SK-N-SH treated with all-trans-retinoic acid at 6 μM for 48 hours (cell line): ENCODE measurements at regions not wholly inside any gene's neighbourhood (a gene's known extent, or its start where the extent isn't known, plus 50 kb on each side); places are given as distances from the start of the nearest gene placed in this dataset.

Source experiments
- CSDC2 ChIP-seq: fragments of 250-450 bp; sonication (Bioruptor Pico); IDR thresholded peaks from 2 replicates; pipeline ENCODE4 v1.5.0; 2020; ENCODE audit warnings: mild to moderate bottlenecking, moderate library complexity
- ISL1 ChIP-seq: fragments of 250-450 bp; sonication (Bioruptor Pico); IDR thresholded peaks from 2 replicates; pipeline ENCODE4 v2.1.2; 2022; ENCODE audit warnings: mild to moderate bottlenecking, moderate library complexity
- TF ChIP-seq, protein P1 (sequence below): fragments of 250-450 bp; sonication (Bioruptor Pico); IDR thresholded peaks from 2 replicates; pipeline ENCODE4 v1.8.0; 2021; ENCODE audit warnings: low read depth, mild to moderate bottlenecking, moderate library complexity, borderline replicate concordance

GRCh38 chr9:65411336-65411735 lies 126.3 kb upstream of the FOXD4L5 start:
- TF ChIP-seq, protein P1, sequence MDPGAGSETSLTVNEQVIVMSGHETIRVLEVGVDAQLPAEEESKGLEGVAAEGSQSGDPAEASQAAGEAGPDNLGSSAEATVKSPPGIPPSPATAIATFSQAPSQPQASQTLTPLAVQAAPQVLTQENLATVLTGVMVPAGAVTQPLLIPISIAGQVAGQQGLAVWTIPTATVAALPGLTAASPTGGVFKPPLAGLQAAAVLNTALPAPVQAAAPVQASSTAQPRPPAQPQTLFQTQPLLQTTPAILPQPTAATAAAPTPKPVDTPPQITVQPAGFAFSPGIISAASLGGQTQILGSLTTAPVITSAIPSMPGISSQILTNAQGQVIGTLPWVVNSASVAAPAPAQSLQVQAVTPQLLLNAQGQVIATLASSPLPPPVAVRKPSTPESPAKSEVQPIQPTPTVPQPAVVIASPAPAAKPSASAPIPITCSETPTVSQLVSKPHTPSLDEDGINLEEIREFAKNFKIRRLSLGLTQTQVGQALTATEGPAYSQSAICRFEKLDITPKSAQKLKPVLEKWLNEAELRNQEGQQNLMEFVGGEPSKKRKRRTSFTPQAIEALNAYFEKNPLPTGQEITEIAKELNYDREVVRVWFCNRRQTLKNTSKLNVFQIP (CRISPR knock-in tag): no peak
- no peak for TF ChIP-seq CSDC2
- TF ChIP-seq ISL1 (CRISPR knock-in tag): no peak
